WERI-Rb-1 (cell line): ENCODE measurements at regions not wholly inside any gene's neighbourhood (a gene's known extent, or its start where the extent isn't known, plus 50 kb on each side); places are given as distances from the start of the nearest gene placed in this dataset.

Experiments used
- DNase-seq: peaks from one replicate; pipeline ENCODE4 v3.0.0-alpha.2; 2020
- H3K27ac ChIP-seq: fragments of 250-450 bp; sonication (Bioruptor Pico); 2 replicates; pipeline ENCODE4 v1.5.1; 2020; ENCODE audit warnings: mild to moderate bottlenecking, moderate library complexity
- H3K27me3 ChIP-seq: fragments of 250-450 bp; sonication (Bioruptor Pico); 2 replicates; pipeline ENCODE4 v1.5.1; 2021; ENCODE audit warnings: mild to moderate bottlenecking, low read depth, moderate library complexity; ENCODE audit not compliant: insufficient read depth, severe bottlenecking
- H3K36me3 ChIP-seq: fragments of 250-450 bp; sonication (Bioruptor Pico); 2 replicates; pipeline ENCODE4 v1.5.1; 2020; ENCODE audit warnings: mild to moderate bottlenecking, moderate library complexity
- H3K4me3 ChIP-seq: 2 replicates; pipeline ENCODE4 v1.5.1; 2011; ENCODE audit warnings: low read depth, mild to moderate bottlenecking, control low read depth, low read length
- H3K9me3 ChIP-seq: fragments of 250-450 bp; sonication (Bioruptor Pico); 2 replicates; pipeline ENCODE4 v1.5.1; 2021; ENCODE audit warnings: mild to moderate bottlenecking, moderate library complexity; ENCODE audit not compliant: severe bottlenecking
- TF ChIP-seq, protein P1 (sequence below): IDR thresholded peaks from 2 replicates; pipeline ENCODE4 v1.5.1; 2011; ENCODE audit warnings: low read depth, mild to moderate bottlenecking, control low read depth, inconsistent platforms, low read length

DNA sequence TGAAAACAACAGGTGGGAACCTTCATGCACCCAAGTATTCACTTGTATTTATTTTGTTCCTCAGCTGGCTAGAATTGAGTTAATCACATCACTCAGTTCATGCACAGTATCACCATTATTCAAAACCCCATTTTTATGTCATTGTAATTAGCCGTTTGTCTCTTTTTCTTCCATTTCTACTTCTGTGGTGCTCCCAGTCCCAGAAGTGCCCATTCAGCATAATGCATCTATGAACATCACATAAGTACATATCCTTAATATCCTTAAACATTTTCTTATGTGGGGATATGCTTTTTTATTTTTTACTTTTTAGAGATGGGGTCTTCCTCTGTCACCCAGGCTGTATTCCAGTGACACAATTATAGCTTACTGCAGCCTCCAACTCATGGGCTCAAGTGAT is 510.9 kb upstream of the MGMT start:
- TF ChIP-seq, protein P1, sequence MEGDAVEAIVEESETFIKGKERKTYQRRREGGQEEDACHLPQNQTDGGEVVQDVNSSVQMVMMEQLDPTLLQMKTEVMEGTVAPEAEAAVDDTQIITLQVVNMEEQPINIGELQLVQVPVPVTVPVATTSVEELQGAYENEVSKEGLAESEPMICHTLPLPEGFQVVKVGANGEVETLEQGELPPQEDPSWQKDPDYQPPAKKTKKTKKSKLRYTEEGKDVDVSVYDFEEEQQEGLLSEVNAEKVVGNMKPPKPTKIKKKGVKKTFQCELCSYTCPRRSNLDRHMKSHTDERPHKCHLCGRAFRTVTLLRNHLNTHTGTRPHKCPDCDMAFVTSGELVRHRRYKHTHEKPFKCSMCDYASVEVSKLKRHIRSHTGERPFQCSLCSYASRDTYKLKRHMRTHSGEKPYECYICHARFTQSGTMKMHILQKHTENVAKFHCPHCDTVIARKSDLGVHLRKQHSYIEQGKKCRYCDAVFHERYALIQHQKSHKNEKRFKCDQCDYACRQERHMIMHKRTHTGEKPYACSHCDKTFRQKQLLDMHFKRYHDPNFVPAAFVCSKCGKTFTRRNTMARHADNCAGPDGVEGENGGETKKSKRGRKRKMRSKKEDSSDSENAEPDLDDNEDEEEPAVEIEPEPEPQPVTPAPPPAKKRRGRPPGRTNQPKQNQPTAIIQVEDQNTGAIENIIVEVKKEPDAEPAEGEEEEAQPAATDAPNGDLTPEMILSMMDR = no peak
- Histone ChIP-seq H3K4me3 (no peak overlapping the region), H3K36me3 (no peaks in the 10 kb centered on the region), H3K27ac (no peak overlapping the region), H3K9me3 (no peaks in the 10 kb centered on the region), H3K27me3 (peaks cover 18% of the 10 kb centered on the region)
- DNase-seq = no peak

GRCh38 chr10:128957221-128957620 is 509.8 kb upstream of the MGMT start:
- Histone ChIP-seq H3K36me3 (no peaks in the 10 kb centered on the region), H3K9me3 (no peaks in the 10 kb centered on the region), H3K27ac (no peak overlapping the region), H3K4me3 (no peak overlapping the region), H3K27me3 (peaks cover 22% of the 10 kb centered on the region)
- TF ChIP-seq, protein P1 = no peak
- no peak for DNase-seq

DNA sequence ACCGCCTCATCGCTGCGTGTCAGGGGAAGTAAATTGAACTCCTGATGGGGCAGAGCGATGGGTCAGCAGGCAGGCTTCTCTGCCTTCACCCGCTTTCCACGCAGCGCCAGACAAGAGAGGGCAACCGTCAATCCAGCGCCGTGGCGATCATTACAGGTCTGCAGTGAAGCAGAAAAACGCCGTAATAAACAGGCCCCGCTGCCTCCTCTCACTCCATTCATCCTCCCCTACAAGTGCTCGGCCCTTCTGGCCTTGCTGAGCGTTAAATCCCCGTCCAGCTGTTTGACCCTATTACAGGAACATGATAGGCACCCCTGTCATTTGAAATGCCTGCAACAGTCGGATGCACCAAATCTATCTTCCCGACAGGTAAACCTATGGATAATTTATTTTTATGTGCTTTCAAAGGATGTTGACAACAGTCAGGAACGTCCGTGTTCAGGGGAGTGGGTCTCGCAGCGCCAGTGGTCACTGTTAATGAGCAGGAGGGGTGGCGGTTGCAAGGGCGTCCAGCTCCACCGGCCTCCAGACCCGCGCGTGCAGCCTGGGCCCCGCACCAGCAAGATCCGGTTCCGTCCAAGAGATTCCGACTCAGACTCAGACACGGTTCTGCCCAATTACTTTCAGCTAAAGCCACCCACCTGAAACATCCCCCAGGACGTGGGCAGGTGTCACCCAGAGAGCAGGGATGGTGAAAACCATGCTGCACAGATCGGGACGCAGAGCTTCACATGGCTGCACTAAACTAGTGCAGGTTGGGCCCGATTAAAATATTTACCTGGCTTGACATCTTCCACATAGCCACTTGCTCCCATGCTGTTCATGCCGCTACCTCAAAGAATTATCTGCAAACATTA is 508.0 kb upstream of the MGMT start:
- DNase-seq = no peak
- H3K27me3 ChIP-seq = peaks cover 22% of the 10 kb centered on the region
- no peaks in the 10 kb centered on the region for H3K9me3 ChIP-seq
- H3K4me3 ChIP-seq = no peak overlapping the region
- TF ChIP-seq, protein P1 = no peak
- no peak overlapping the region for H3K27ac ChIP-seq
- no peaks in the 10 kb centered on the region for H3K36me3 ChIP-seq

- TF ChIP-seq, protein P1 = no peak
- Histone ChIP-seq H3K27ac (no peak overlapping the region), H3K36me3 (no peaks in the 10 kb centered on the region), H3K27me3 (peaks cover 22% of the 10 kb centered on the region), H3K4me3 (no peak overlapping the region), H3K9me3 (no peaks in the 10 kb centered on the region)
- DNase-seq = no peak
Observed at GRCh38 chr10:128959746-128960145, 507.3 kb upstream of the MGMT start.

GRCh38 chr10:128960517-128960916 is 506.5 kb upstream of the MGMT start:
- TF ChIP-seq, protein P1 = no peak
- H3K36me3 ChIP-seq = no peaks in the 10 kb centered on the region
- no peak overlapping the region for H3K27ac ChIP-seq
- no peaks in the 10 kb centered on the region for H3K9me3 ChIP-seq
- DNase-seq = no peak
- no peak overlapping the region for H3K4me3 ChIP-seq
- peaks cover 22% of the 10 kb centered on the region for H3K27me3 ChIP-seq

GRCh38 chr10:128962182-128962581 is 504.9 kb upstream of the MGMT start:
- peaks cover 17% of the 10 kb centered on the region for H3K27me3 ChIP-seq

More at GRCh38 chr10:128962182-128962581, 504.9 kb upstream of the MGMT start:
- no peak for DNase-seq
- Histone ChIP-seq H3K36me3 (no peaks in the 10 kb centered on the region), H3K27ac (no peak overlapping the region), H3K9me3 (no peaks in the 10 kb centered on the region), H3K4me3 (no peak overlapping the region)
- TF ChIP-seq, protein P1 = no peak
